DND-41 (cell line): ENCODE measurements at regions not wholly inside any gene's neighbourhood (a gene's known extent, or its start where the extent isn't known, plus 50 kb on each side); places are given as distances from the start of the nearest gene placed in this dataset.

Experiments
- ATAC-seq: fragments of 200-7000 bp; cut with Tn5 transposase; 3 replicates; pipeline ENCODE4 v1.9.1; 2021; ENCODE audit warnings: low read depth; ENCODE audit not compliant: insufficient read depth
- DNase-seq: peaks from one replicate; pipeline ENCODE4 v3.0.0-alpha.2; 2020
- H2AFZ ChIP-seq: 2 replicates; pipeline ENCODE4 v1.6.0; 2012; ENCODE audit warnings: low read depth, low read length
- H3K27ac ChIP-seq: 2 replicates; pipeline ENCODE4 v1.5.1; 2012; ENCODE audit warnings: low read length, inconsistent platforms
- H3K27me3 ChIP-seq: fragments of 200-600 bp; sonication (generic); 2 replicates; pipeline ENCODE4 v1.6.0; 2012; ENCODE audit warnings: low read length, mild to moderate bottlenecking, inconsistent platforms; ENCODE audit not compliant: insufficient read depth, poor library complexity
- H3K36me3 ChIP-seq: 2 replicates; pipeline ENCODE4 v1.5.1; 2012; ENCODE audit warnings: low read length, inconsistent platforms; ENCODE audit not compliant: insufficient read depth
- H3K4me1 ChIP-seq: 2 replicates; pipeline ENCODE4 v1.5.1; 2012; ENCODE audit warnings: mild to moderate bottlenecking, low read length; ENCODE audit not compliant: insufficient read depth
- H3K4me2 ChIP-seq: 2 replicates; pipeline ENCODE4 v1.6.0; 2012; ENCODE audit warnings: mild to moderate bottlenecking, moderate library complexity, low read length, inconsistent platforms; ENCODE audit not compliant: insufficient read depth
- H3K4me3 ChIP-seq, 2 experiments: fragments of 200-600 bp in 1 of 2; shearing (Covaris generic) in 1 of 2; 2 replicates each; pipeline ENCODE4 v1.5.1; 2012 to 2016; ENCODE audit warnings: inconsistent platforms in 2 of 2, low read length in 2 of 2, mild to moderate bottlenecking in 2 of 2, low read depth in 1 of 2, moderate library complexity in 1 of 2
- H3K79me2 ChIP-seq: 2 replicates; pipeline ENCODE4 v1.6.0; 2012; ENCODE audit warnings: low read length, inconsistent platforms; ENCODE audit not compliant: insufficient read depth
- H3K9ac ChIP-seq: 2 replicates; pipeline ENCODE4 v1.6.0; 2012; ENCODE audit warnings: low read depth, mild to moderate bottlenecking, inconsistent platforms, low read length, moderate library complexity
- H3K9me3 ChIP-seq: 2 replicates; pipeline ENCODE4 v1.5.1; 2012; ENCODE audit warnings: low read length, moderate library complexity, mild to moderate bottlenecking, inconsistent platforms; ENCODE audit not compliant: insufficient read depth, severe bottlenecking
- H4K20me1 ChIP-seq: 2 replicates; pipeline ENCODE4 v1.6.0; 2012; ENCODE audit warnings: low read length; ENCODE audit not compliant: insufficient read depth
- EZH2 ChIP-seq: IDR thresholded peaks from 3 replicates; pipeline ENCODE4 v1.6.1; 2012; ENCODE audit warnings: borderline replicate concordance, low read depth, mild to moderate bottlenecking, moderate library complexity, low read length, inconsistent platforms; ENCODE audit not compliant: severe bottlenecking
- TF ChIP-seq, protein P1 (sequence below): IDR thresholded peaks from 2 replicates; pipeline ENCODE4 v1.5.1; 2012; ENCODE audit warnings: borderline replicate concordance, low read length, moderate library complexity, mild to moderate bottlenecking; ENCODE audit not compliant: poor library complexity, severe bottlenecking; ENCODE audit errors: extremely low read depth

DNA sequence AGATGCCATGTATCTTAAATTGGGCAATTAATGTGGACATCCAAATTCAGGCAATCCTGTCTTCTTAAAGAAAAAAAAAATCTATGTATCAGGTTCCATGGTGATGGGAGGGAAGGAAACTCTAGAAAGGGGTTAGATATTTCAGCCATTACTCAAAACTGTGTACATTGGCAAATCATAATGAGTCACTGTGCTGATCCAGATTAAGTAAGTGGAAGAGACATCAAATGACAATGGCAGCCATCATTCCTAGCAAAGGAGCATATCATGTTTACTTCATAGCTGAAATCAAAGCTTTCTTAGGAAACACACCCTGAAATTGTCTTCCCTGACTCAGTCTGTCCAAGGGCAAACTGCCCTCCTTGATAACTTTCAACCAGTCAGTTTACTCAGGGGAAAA lies 713.3 kb upstream of the GBE1 start:
- Histone ChIP-seq H3K79me2 (no peaks in the 10 kb centered on the region), H4K20me1 (no peaks in the 10 kb centered on the region), H3K36me3 (no peaks in the 10 kb centered on the region), H3K4me1 (no peaks in the 10 kb centered on the region), H3K9me3 (peaks cover 10% of the 10 kb centered on the region), H3K9ac (no peak overlapping the region), H3K4me2 (no peak overlapping the region), H2AFZ (no peak overlapping the region), H3K27ac (no peak overlapping the region), H3K27me3 (no peaks in the 10 kb centered on the region), H3K4me3 (no peak overlapping the region)
- DNase-seq (no peak), ATAC-seq (no peak)
- TF ChIP-seq EZH2, result no peak
- TF ChIP-seq, protein P1, sequence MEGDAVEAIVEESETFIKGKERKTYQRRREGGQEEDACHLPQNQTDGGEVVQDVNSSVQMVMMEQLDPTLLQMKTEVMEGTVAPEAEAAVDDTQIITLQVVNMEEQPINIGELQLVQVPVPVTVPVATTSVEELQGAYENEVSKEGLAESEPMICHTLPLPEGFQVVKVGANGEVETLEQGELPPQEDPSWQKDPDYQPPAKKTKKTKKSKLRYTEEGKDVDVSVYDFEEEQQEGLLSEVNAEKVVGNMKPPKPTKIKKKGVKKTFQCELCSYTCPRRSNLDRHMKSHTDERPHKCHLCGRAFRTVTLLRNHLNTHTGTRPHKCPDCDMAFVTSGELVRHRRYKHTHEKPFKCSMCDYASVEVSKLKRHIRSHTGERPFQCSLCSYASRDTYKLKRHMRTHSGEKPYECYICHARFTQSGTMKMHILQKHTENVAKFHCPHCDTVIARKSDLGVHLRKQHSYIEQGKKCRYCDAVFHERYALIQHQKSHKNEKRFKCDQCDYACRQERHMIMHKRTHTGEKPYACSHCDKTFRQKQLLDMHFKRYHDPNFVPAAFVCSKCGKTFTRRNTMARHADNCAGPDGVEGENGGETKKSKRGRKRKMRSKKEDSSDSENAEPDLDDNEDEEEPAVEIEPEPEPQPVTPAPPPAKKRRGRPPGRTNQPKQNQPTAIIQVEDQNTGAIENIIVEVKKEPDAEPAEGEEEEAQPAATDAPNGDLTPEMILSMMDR, result no peak

DNA sequence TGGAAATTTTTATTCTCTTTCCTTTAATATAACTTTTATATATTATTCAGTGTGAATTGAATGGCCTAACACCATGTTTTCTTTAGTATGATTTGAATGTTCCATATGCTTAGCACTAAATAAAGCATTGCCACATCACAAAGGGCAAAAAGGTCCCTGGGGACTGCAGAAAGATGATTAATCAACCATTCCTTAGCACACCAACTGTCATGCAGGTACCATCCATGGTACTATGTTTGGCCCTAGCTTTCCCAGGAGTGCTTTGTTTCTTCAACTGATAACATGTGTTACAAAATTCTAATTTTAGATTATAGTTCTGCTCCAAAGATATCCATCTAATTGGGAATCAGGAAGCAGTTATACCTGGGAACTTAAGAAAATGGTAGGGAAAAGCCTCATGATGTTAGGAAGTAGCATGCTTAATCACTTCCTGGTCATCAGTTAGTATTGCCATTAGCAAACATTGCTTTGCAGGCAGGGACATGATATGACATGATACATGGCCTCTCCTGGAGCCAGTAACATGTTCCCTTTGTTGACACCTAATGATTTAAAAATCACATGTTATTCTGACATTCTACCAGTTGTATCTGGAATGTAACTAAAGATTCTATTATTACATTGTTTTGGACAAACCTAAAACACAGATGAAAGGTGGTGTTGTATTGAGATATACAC lies 712.6 kb upstream of the GBE1 start:
- no peaks in the 10 kb centered on the region for H4K20me1 ChIP-seq
- no peaks in the 10 kb centered on the region for H3K79me2 ChIP-seq
- no peaks in the 10 kb centered on the region for H3K4me1 ChIP-seq
- ATAC-seq (no peak), DNase-seq (no peak)
- H3K4me2 ChIP-seq, result no peak overlapping the region
- TF ChIP-seq, protein P1, result no peak
- TF ChIP-seq EZH2, result no peak
- H3K9ac ChIP-seq, result no peak overlapping the region
- H3K27ac ChIP-seq, result no peak overlapping the region
- peaks cover 10% of the 10 kb centered on the region for H3K9me3 ChIP-seq
- H3K4me3 ChIP-seq, result no peak overlapping the region
- H2AFZ ChIP-seq, result no peak overlapping the region
- H3K36me3 ChIP-seq, result no peaks in the 10 kb centered on the region
- no peaks in the 10 kb centered on the region for H3K27me3 ChIP-seq

DNA sequence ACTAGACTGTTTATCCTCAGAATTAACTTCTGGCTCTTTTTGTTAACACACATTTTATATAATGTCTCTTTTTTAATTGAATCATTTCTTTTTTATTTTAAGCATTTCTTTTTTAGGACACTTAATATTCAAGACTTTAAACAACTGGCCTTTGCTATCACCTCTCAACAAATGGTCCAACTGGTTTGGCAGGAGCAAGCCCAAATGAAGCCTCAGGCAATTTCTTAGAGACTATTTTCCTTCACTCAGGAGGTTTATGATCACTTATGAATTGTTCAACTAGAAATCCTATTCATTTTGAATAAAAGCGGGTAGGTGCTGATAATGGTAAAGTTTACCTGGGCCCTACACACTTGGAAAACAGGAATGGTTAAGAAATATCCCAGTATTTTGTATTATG lies 705.6 kb upstream of the GBE1 start:
- Histone ChIP-seq H3K4me2 (no peak overlapping the region), H3K4me3 (no peak overlapping the region), H3K27me3 (no peaks in the 10 kb centered on the region), H4K20me1 (no peaks in the 10 kb centered on the region), H3K27ac (no peak overlapping the region), H3K4me1 (peaks cover 13% of the 10 kb centered on the region), H3K9ac (no peak overlapping the region), H2AFZ (no peak overlapping the region), H3K36me3 (no peaks in the 10 kb centered on the region), H3K79me2 (no peaks in the 10 kb centered on the region), H3K9me3 (no peaks in the 10 kb centered on the region)
- no peak for DNase-seq
- TF ChIP-seq, protein P1, result no peak
- TF ChIP-seq EZH2, result no peak
- no peak for ATAC-seq
